ENCODE measurements at regions not wholly inside any gene's neighbourhood (a gene's known extent, or its start where the extent isn't known, plus 50 kb on each side); places are given as distances from the start of the nearest gene placed in this dataset.

GRCh38 chr1:221392453-221392852 is 349.4 kb downstream of the DUSP10 start (continued):
- no peak for TF ChIP-seq MLLT10 (CRISPR knock-in tag; IDR thresholded peaks at IDR 0.05)
- TF ChIP-seq CC2D1A (CRISPR knock-in tag; IDR thresholded peaks at IDR 0.05): no peak
- no peak for TF ChIP-seq HNF4A (CRISPR knock-in tag; IDR thresholded peaks at IDR 0.05)
- TF ChIP-seq STAT6 (CRISPR knock-in tag; IDR thresholded peaks at IDR 0.05; ENCODE audit: borderline replicate concordance): no peak
- no peak for TF ChIP-seq RNF2 (conservative IDR thresholded peaks at IDR 0.05; ENCODE audit: low read depth)
- TF ChIP-seq CBFB (CRISPR knock-in tag; IDR thresholded peaks at IDR 0.05): no peak
- no peak for TF ChIP-seq ZNF407 (CRISPR knock-in tag; IDR thresholded peaks at IDR 0.05; ENCODE audit: not compliant biosample characterization)
- no peak for TF ChIP-seq RFXAP (CRISPR knock-in tag; IDR thresholded peaks at IDR 0.05; ENCODE audit: borderline replicate concordance)
- no peak for TF ChIP-seq GTF3A (CRISPR knock-in tag; conservative IDR thresholded peaks at IDR 0.05)
- no peak for TF ChIP-seq ZBTB44 (CRISPR knock-in tag; IDR thresholded peaks at IDR 0.05)

Data from HepG2 (cell line).